Small intestine (tissue), 7 donors: ENCODE measurements at regions not wholly inside any gene's neighbourhood (a gene's known extent, or its start where the extent isn't known, plus 50 kb on each side); places are given as distances from the start of the nearest gene placed in this dataset.
"Not testable (repeated sequence)": the region's sequence is repeated elsewhere in the genome, so short reads cannot be mapped to it uniquely, and the experiment has no call there.

ENCODE experiments used
- DNase-seq, 2 donors: peaks; one replicate each; pipeline versions ENCODE4 v3.0.0 to v3.0.0-alpha.2; 2013
- FAIRE-seq: peaks from 2 replicates; lab custom pipeline; 2012; peaks lifted over from hg19 to GRCh38; lab: Jason Lieb, UNC
- H3K27ac ChIP-seq, 3 donors: one replicate each; pipeline ENCODE4 v1.5.1; 2013; ENCODE audit warnings: low read length in 2 of 3, mild to moderate bottlenecking in 2 of 3, control low read depth in 1 of 3, inconsistent platforms in 1 of 3, low read depth in 1 of 3, moderate library complexity in 1 of 3
- H3K27me3 ChIP-seq, 3 donors: one replicate each; pipeline ENCODE4 v1.6.1; 2013; ENCODE audit warnings: low read length in 3 of 3, inconsistent platforms in 1 of 3; ENCODE audit not compliant: control insufficient read depth in 3 of 3, insufficient read depth in 3 of 3
- H3K36me3 ChIP-seq, 3 donors: one replicate each; pipeline ENCODE4 v1.6.1; 2013; ENCODE audit warnings: low read length in 3 of 3, inconsistent platforms in 1 of 3, low read depth in 1 of 3, mild to moderate bottlenecking in 1 of 3, moderate library complexity in 1 of 3; ENCODE audit not compliant: control insufficient read depth in 3 of 3, insufficient read depth in 2 of 3
- H3K4me1 ChIP-seq, 3 donors: one replicate each; pipeline ENCODE4 v1.6.1; 2013; ENCODE audit warnings: low read length in 2 of 3, inconsistent platforms in 1 of 3, low read depth in 1 of 3, mild to moderate bottlenecking in 1 of 3, moderate library complexity in 1 of 3; ENCODE audit not compliant: control insufficient read depth in 3 of 3, insufficient read depth in 2 of 3
- H3K4me3 ChIP-seq, 3 donors: one replicate each; pipeline ENCODE4 v1.5.1; 2013; ENCODE audit warnings: low read length in 3 of 3, control low read depth in 1 of 3, inconsistent platforms in 1 of 3, low read depth in 1 of 3, mild to moderate bottlenecking in 1 of 3, moderate library complexity in 1 of 3
- H3K9me3 ChIP-seq, 2 donors: one replicate each; pipeline ENCODE4 v1.6.1; 2013; ENCODE audit warnings: low read depth in 1 of 2, low read length in 1 of 2; ENCODE audit not compliant: control insufficient read depth in 2 of 2, insufficient read depth in 1 of 2
- WGBS, 3 donors: extraction: QIAGEN DNeasy Blood & Tissue Kit; methylation state at CpG; one replicate each; pipeline ENCODE4 v1.1.7; 2013; 5-methylcytosine and 5-hydroxymethylcytosine counted together
- donor health status: healthy with polysubstance abuse.
- donor health status: control.
- donor health status: control.
- donor health status: Bipolar disorder and iron deficiency.
- donor health status: healthy.

DNA sequence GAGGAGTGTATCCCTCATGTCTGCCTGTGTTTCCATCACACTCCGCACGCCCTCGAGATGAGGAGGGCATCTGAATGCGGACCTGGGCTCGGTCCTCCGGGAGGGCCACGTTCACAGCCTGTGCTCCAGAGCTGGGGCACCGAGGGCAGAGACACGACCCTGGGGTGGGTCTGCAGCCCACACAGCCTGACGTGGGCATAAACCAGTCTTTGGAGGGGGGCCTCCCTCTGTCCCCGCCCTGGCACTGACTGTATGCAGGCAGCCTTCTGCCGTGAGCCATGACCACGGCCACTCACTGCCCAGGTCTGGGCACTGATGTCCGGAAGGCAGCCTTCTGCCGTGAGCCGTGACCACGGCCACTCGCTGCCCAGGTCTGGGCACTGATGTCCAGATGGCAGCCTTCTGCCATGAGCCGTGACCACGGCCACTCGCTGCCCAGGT, 1425.1 kb downstream of the BRD1 start:
- WGBS, 3 donors, result 86 to 90% (median 88%) methylated on average over 17 to 21 of the region's 21 CpGs
- FAIRE-seq (no peak), DNase-seq (no peak)
- no peaks in the 10 kb centered on the region for H3K9me3 ChIP-seq
- H3K27ac ChIP-seq, result no peak overlapping the region
- no peak overlapping the region for H3K4me3 ChIP-seq
- no peaks in the 10 kb centered on the region for H3K36me3 ChIP-seq
- no peaks in the 10 kb centered on the region for H3K4me1 ChIP-seq
- no peaks in the 10 kb centered on the region for H3K27me3 ChIP-seq

DNA sequence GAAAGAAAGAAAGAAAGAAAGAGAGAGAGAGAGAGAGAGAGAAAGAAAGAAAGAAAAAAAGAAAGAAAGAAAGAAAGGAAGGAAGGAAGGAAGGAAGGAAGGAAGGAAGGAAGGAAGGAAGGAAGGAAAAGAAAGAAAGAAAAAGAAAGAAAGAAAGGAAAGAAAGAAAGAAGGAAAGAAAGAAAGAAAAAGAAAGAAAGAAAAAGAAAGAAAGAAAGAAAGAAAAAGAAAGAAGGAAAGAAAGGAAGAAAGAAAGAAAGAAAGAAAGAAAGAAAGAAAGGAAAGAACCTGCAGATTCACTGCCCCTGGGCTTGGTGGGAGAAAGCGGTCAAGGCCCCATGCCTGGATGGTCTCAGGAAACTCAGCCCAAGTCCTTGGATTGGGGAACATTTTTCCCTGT, 1426.2 kb downstream of the BRD1 start:
- H3K27ac ChIP-seq, H3K4me3 ChIP-seq, H3K9me3 ChIP-seq, H3K4me1 ChIP-seq, FAIRE-seq, H3K36me3 ChIP-seq, H3K27me3 ChIP-seq, DNase-seq: not testable (repeated sequence)
- WGBS, 3 donors, result 95 to 100% (median 96%) methylated on average over 1 of the region's 1 CpG

DNA sequence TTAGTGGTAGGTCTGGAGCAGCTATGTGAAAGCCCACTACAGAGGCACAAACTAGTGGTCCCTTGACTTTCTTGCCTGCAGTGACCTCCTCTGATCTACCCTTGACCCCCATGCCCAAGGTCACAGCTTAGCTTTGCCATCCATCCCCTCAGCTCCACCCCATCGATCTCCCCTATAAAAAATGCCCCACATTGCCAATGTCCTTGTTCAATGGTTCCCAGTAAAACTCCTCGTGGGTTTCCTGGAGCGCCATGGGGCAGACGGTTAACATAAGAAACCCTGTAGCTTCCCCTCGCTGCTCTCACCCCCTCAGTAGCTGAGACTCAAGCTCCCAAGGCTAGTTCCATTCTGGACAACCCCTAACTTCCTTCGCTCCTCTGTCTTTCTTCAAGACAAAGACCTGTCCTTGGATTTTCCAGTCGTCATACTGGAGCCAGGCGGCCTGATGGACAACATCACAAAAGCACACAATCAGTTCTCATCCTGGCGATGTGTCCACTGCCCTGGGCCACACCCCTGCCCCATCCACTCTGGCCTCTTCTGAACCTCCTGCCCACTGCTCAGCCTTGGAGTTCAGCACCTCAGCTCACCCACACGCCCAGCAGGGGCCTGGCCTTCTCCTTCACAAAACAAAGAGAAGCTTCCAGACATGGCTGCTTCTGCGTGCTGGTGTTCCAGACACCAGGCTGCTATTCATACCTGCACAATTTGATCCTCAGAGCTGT, 1429.3 kb downstream of the BRD1 start:
- Histone ChIP-seq H3K36me3 (no peaks in the 10 kb centered on the region), H3K27ac (no peak overlapping the region), H3K4me3 (no peak overlapping the region), H3K9me3 (no peaks in the 10 kb centered on the region), H3K4me1 (no peaks in the 10 kb centered on the region), H3K27me3 (no peaks in the 10 kb centered on the region)
- WGBS, 3 donors, result 80 to 86% (median 84%) methylated on average over 11 of the region's 11 CpGs
- no peak for DNase-seq
- FAIRE-seq, result no peak

DNA sequence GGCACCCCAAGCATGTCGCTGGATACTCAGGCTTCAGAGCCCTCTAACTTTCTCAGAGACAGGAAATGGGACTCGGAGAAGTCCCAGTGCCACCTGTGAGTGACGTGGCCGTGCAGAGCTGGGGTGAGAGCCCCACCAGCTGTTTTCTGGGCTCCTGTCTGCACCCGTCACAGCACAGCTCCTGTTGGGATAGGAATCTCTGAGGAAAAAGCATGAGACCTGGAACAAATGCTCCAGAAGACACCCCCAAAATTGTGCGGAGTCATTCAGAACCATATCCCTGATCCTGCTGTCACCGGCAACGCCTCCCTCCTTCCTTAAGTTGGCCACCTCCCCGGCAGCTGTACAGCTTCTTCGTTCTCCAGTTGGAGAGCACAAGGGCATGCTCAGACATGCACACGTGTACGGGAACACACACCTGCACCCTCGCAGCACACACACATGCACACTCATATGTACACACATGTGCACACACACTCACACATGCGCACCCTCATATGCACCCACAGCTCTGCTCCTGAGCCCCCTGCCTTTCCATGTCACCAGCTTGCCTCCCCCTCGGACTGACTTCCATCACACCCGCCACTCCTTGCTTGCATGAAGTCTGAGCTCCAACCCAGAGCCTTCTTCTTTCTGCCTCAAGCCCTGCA, 1430.0 kb downstream of the BRD1 start:
- no peaks in the 10 kb centered on the region for H3K36me3 ChIP-seq
- no peaks in the 10 kb centered on the region for H3K9me3 ChIP-seq
- H3K27ac ChIP-seq, result no peak overlapping the region
- no peaks in the 10 kb centered on the region for H3K4me1 ChIP-seq
- H3K4me3 ChIP-seq, result no peak overlapping the region
- no peak for FAIRE-seq
- no peak for DNase-seq
- H3K27me3 ChIP-seq, result no peaks in the 10 kb centered on the region
- 83 to 86% (median 83%) methylated on average over 16 of the region's 16 CpGs for WGBS, 3 donors

DNA sequence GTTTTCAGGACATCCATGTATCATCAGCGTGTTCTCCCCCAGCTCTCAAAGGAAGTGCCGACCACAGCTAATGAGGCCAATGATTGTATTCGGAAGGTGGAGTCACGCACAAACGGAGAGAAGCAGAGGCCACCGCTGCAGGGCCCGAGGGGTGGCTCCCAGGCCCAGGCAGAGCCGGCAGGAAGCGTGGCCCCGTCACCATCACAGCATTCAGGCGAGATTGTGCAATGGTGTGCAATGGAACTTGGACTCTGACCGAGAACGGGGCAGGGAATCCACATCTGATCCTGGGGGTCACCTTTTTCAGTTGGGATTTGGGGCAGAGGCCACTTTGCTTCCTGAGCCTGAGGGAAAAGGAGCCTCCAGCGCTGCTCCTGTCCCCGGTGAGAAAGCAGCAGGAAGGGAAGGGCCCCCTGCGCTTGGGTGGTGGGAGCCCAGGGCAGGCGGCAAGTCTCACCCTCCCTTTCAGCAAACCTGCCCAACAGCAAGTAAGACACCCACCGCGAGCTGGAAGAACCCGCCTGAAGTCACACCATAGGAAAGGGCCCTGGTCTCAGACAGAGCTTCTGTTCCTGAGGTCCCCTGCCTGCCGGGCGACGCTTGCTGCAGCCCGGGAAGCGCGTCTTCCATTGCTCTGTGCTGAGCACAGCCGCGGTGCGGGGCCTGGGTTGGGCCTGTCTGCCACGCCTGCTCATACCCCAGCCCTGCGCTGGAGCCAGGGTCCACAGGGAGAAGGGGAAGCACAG, 1430.7 kb downstream of the BRD1 start:
- H3K9me3 ChIP-seq, result no peaks in the 10 kb centered on the region
- no peaks in the 10 kb centered on the region for H3K36me3 ChIP-seq
- H3K4me1 ChIP-seq, result no peaks in the 10 kb centered on the region
- H3K27me3 ChIP-seq, result no peaks in the 10 kb centered on the region
- DNase-seq (peak; percentile 4 to 71), FAIRE-seq (no peak)
- no peak overlapping the region for H3K4me3 ChIP-seq
- 66 to 80% (median 67%) methylated on average over 30 to 31 of the region's 31 CpGs for WGBS, 3 donors
- no peak overlapping the region for H3K27ac ChIP-seq

DNA sequence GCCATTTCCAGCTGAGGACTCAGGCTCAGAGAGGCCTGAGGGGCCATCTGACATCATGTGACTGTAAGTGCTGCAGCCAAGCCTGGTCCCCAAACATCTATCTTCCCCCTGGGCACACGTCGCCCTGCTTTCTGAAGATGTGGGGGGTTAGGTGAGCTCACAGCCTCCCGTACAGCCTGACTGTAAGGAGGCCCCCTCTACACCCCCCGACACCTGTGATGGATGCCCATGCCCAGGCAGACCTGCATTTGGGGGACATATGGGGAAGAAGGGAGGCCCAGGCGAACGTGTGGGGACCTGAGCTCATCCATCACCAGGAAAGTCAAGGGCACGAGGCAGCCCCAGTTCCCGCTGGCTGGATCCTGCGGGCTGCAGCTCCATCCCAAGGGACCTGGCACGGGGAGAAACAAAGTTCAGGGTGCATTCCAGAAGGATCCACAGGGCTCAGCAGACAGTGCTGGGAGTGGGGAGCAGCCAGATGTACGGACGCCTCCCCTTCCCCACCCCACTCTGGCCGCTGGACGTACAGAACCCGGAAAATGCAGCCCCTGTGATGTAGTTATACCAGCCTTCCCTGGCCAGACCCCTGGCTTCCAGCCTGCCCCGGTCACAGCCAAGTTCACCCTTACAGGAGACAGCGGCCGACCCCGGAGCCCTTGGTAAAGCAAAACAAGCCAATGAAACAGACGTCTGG, 1431.4 kb downstream of the BRD1 start:
- WGBS, 3 donors, result 82 to 85% (median 83%) methylated on average over 20 of the region's 20 CpGs
- Histone ChIP-seq H3K9me3 (no peaks in the 10 kb centered on the region), H3K4me1 (no peaks in the 10 kb centered on the region), H3K36me3 (no peaks in the 10 kb centered on the region), H3K27ac (no peak overlapping the region), H3K27me3 (no peaks in the 10 kb centered on the region), H3K4me3 (no peak overlapping the region)
- DNase-seq, result no peak
- no peak for FAIRE-seq

DNA sequence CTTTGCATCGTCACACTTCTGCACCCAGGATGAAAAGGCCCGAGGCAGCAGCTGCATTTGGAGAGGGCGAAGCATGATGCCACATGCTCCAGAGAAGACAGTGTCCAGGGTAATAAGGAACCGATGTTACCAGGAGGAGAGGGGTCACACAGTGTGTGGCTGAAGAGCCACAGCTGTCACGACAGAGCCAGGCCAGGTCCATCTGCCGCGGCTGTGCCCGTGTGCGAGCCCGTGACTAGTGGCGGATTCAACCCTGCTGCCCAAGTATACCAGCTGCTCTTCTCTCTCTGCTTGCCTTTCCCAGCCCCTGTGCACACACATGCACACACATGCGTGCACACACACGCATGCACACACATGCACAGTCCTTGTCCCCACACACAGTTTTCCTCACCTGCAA, 1432.5 kb downstream of the BRD1 start:
- H3K36me3 ChIP-seq, result no peaks in the 10 kb centered on the region
- 84 to 89% (median 89%) methylated on average over 13 of the region's 13 CpGs for WGBS, 3 donors
- no peak overlapping the region for H3K27ac ChIP-seq
- no peaks in the 10 kb centered on the region for H3K4me1 ChIP-seq
- DNase-seq (no peak), FAIRE-seq (no peak)
- H3K9me3 ChIP-seq, result no peaks in the 10 kb centered on the region
- no peaks in the 10 kb centered on the region for H3K27me3 ChIP-seq
- H3K4me3 ChIP-seq, result no peak overlapping the region

DNA sequence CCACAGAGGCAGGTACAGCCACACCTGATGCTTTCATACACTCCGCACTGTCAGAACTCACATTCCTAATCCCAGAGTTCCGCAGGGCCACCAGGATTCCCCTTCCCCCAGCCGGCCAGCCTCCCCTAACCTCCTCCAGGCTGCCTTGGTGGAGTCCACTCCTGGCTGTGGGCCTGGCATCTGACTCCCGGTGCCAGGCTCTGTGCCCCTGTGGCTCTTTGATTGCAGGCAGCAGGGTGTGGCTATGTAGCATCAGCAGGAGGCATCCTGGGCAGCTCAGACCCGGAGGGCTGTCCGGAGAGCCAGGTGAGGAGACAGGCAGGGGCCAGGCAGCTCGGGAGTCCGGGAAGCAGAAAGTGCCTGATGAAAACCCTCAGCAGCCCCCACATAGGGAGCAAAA, 1432.9 kb downstream of the BRD1 start:
- Histone ChIP-seq H3K4me1 (no peaks in the 10 kb centered on the region), H3K9me3 (no peaks in the 10 kb centered on the region), H3K27ac (no peak overlapping the region), H3K4me3 (no peak overlapping the region), H3K27me3 (no peaks in the 10 kb centered on the region), H3K36me3 (no peaks in the 10 kb centered on the region)
- FAIRE-seq (no peak), DNase-seq (no peak)
- 72 to 78% (median 77%) methylated on average over 8 of the region's 8 CpGs for WGBS, 3 donors
